ENCODE measurements at regions not wholly inside any gene's neighbourhood (a gene's known extent, or its start where the extent isn't known, plus 50 kb on each side); places are given as distances from the start of the nearest gene placed in this dataset.

GRCh38 chr6:76888351-76888750 lies 574.9 kb downstream of the HTR1B start:
- no peak for TF ChIP-seq CTCF (IDR thresholded peaks at IDR 0.05)
- TF ChIP-seq POLR2A (IDR thresholded peaks at IDR 0.05) = no peak
